Hepatocyte (in vitro differentiated cells): ENCODE measurements at regions not wholly inside any gene's neighbourhood (a gene's known extent, or its start where the extent isn't known, plus 50 kb on each side); places are given as distances from the start of the nearest gene placed in this dataset.

Experiments
- EZH2phosphoT487 ChIP-seq: fragments of 200-600 bp; sonication (generic); IDR thresholded peaks from one replicate; pipeline ENCODE4 v1.6.1; 2018; ENCODE audit warnings: antibody characterized with exemption, mild to moderate bottlenecking, low read depth, moderate library complexity; ENCODE audit not compliant: unreplicated experiment, severe bottlenecking
- TF ChIP-seq, protein P1 (sequence below): fragments of 200-600 bp; sonication (generic); IDR thresholded peaks from 2 replicates; pipeline ENCODE4 v1.5.1; 2016; ENCODE audit warnings: antibody characterized with exemption, mild to moderate bottlenecking; ENCODE audit not compliant: poor library complexity

DNA sequence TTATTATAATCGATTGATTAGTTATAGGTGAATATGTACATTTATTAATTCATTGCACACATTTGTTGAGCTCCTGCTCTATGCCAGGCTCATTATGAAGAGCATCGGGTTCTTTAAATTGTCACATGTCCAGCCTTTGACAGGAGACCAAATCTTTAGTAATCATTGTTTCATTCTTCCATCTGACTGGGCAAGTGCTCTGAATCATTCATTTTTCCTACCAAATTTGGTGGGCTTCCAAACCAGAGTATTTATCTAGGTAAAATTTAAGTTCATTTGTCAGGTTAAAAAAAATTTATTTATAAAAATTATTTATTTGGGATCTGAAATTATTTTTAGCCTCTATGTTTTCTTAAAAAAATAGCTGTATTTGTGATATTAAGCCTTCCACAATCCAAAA is 404.9 kb upstream of the MMS22L start:
- TF ChIP-seq, protein P1, sequence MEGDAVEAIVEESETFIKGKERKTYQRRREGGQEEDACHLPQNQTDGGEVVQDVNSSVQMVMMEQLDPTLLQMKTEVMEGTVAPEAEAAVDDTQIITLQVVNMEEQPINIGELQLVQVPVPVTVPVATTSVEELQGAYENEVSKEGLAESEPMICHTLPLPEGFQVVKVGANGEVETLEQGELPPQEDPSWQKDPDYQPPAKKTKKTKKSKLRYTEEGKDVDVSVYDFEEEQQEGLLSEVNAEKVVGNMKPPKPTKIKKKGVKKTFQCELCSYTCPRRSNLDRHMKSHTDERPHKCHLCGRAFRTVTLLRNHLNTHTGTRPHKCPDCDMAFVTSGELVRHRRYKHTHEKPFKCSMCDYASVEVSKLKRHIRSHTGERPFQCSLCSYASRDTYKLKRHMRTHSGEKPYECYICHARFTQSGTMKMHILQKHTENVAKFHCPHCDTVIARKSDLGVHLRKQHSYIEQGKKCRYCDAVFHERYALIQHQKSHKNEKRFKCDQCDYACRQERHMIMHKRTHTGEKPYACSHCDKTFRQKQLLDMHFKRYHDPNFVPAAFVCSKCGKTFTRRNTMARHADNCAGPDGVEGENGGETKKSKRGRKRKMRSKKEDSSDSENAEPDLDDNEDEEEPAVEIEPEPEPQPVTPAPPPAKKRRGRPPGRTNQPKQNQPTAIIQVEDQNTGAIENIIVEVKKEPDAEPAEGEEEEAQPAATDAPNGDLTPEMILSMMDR = no peak
- TF ChIP-seq EZH2phosphoT487 = no peak
